ENCODE measurements at regions not wholly inside any gene's neighbourhood (a gene's known extent, or its start where the extent isn't known, plus 50 kb on each side); places are given as distances from the start of the nearest gene placed in this dataset.

GRCh38 chr14:101049511-101049910 is 146.0 kb upstream of the RTL1 start:
- Histone ChIP-seq H3K27ac (no peak overlapping the region), H3K27me3 (no peaks in the 10 kb centered on the region), H3K4me1 (no peaks in the 10 kb centered on the region), H3K36me3 (no peaks in the 10 kb centered on the region), H3K9me3 (no peaks in the 10 kb centered on the region), H3K4me3 (no peak overlapping the region)
- no peak for TF ChIP-seq CTCF (IDR thresholded peaks at IDR 0.05)
- no peak for DNase-seq (ENCODE audit: low spot score)

- H3K4me3 ChIP-seq, result no peak overlapping the region
- H3K27me3 ChIP-seq, result no peaks in the 10 kb centered on the region
- no peaks in the 10 kb centered on the region for H3K9me3 ChIP-seq
- no peak for TF ChIP-seq CTCF (IDR thresholded peaks at IDR 0.05)
- no peaks in the 10 kb centered on the region for H3K36me3 ChIP-seq
- H3K27ac ChIP-seq, result no peak overlapping the region
- DNase-seq (ENCODE audit: low spot score), result no peak
- no peaks in the 10 kb centered on the region for H3K4me1 ChIP-seq
Observed at GRCh38 chr14:101049942-101050341, 146.4 kb upstream of the RTL1 start.

- Histone ChIP-seq H3K4me3 (no peak overlapping the region), H3K27ac (no peak overlapping the region), H3K9me3 (no peaks in the 10 kb centered on the region), H3K27me3 (no peaks in the 10 kb centered on the region), H3K36me3 (no peaks in the 10 kb centered on the region), H3K4me1 (no peaks in the 10 kb centered on the region)
- TF ChIP-seq CTCF (IDR thresholded peaks at IDR 0.05), result no peak
- no peak for DNase-seq (ENCODE audit: low spot score)
Observed at GRCh38 chr14:101050901-101051490, 147.5 kb upstream of the RTL1 start.

GRCh38 chr14:101054671-101055070 is 151.1 kb upstream of the RTL1 start:
- no peaks in the 10 kb centered on the region for H3K36me3 ChIP-seq
- H3K27ac ChIP-seq, result no peak overlapping the region
- H3K4me3 ChIP-seq, result no peak overlapping the region
- H3K4me1 ChIP-seq, result no peaks in the 10 kb centered on the region
- DNase-seq (ENCODE audit: low spot score), result no peak
- H3K27me3 ChIP-seq, result no peaks in the 10 kb centered on the region
- no peaks in the 10 kb centered on the region for H3K9me3 ChIP-seq
- TF ChIP-seq CTCF (IDR thresholded peaks at IDR 0.05), result no peak

GRCh38 chr14:101055106-101055662 is 151.7 kb upstream of the RTL1 start:
- no peak overlapping the region for H3K27ac ChIP-seq
- no peaks in the 10 kb centered on the region for H3K4me1 ChIP-seq
- no peaks in the 10 kb centered on the region for H3K36me3 ChIP-seq
- H3K27me3 ChIP-seq, result no peaks in the 10 kb centered on the region
- TF ChIP-seq CTCF (IDR thresholded peaks at IDR 0.05), result no peak
- no peak for DNase-seq (ENCODE audit: low spot score)
- no peak overlapping the region for H3K4me3 ChIP-seq
- no peaks in the 10 kb centered on the region for H3K9me3 ChIP-seq

Data from right atrium auricular region (tissue), 2 donors.